Tibial nerve (tissue), 4 donors: ENCODE measurements at regions not wholly inside any gene's neighbourhood (a gene's known extent, or its start where the extent isn't known, plus 50 kb on each side); places are given as distances from the start of the nearest gene placed in this dataset.

Source experiments
- DNase-seq, 2 donors: peaks; one replicate each; pipeline ENCODE4 v3.0.0-alpha.2; 2019; ENCODE audit warnings: low spot score in 2 of 2
- H3K27ac ChIP-seq, 4 donors: fragments of 200-600 bp; sonication (generic) in 3 of 4; one replicate each; pipeline ENCODE4 v1.5.1; 2017 to 2019; ENCODE audit warnings: mild to moderate bottlenecking in 1 of 4
- H3K27me3 ChIP-seq, 2 donors: fragments of 200-600 bp; sonication (generic) in 1 of 2; one replicate each; pipeline versions ENCODE4 v1.5.1 to v1.6.0; 2017 to 2019
- H3K36me3 ChIP-seq, 3 donors: fragments of 200-600 bp; sonication (generic); one replicate each; pipeline ENCODE4 v1.5.1; 2018 to 2019
- H3K4me1 ChIP-seq, 4 donors: fragments of 200-600 bp; sonication (generic) in 3 of 4; one replicate each; pipeline ENCODE4 v1.5.1; 2017 to 2019
- H3K4me3 ChIP-seq, 4 donors: fragments of 200-600 bp; sonication (generic) in 3 of 4; one replicate each; pipeline ENCODE4 v1.5.1; 2017 to 2019; ENCODE audit warnings: mild to moderate bottlenecking in 1 of 4, moderate library complexity in 1 of 4
- H3K9me3 ChIP-seq, 4 donors: fragments of 200-600 bp; sonication (generic) in 3 of 4; one replicate each; pipeline ENCODE4 v1.5.1; 2017 to 2019
- CTCF ChIP-seq, 5 experiments: fragments of 200-600 bp in 3 of 5; fragments of 450-650 bp in 2 of 5; sonication (generic) in 3 of 5; IDR thresholded peaks; one replicate each; pipeline ENCODE4 v1.5.1; 2016 to 2019; ENCODE audit warnings: antibody characterized with exemption in 5 of 5, mild to moderate bottlenecking in 3 of 5, moderate library complexity in 2 of 5
- EP300 ChIP-seq, 2 donors: sonication (generic); formaldehyde crosslinking; IDR thresholded peaks; one replicate each; pipeline ENCODE4 v1.6.1; 2017; ENCODE audit warnings: antibody characterized with exemption in 2 of 2, mild to moderate bottlenecking in 1 of 2
- POLR2A ChIP-seq, 2 donors: fragments of 450-650 bp; IDR thresholded peaks; one replicate each; pipeline ENCODE4 v1.6.1; 2017; ENCODE audit warnings: antibody characterized with exemption in 2 of 2, mild to moderate bottlenecking in 2 of 2, moderate library complexity in 2 of 2
- WGBS, 2 donors: methylation state at CpG; one replicate each; pipeline ENCODE4 v1.1.5; 2018; 5-methylcytosine and 5-hydroxymethylcytosine counted together

GRCh38 chr4:129429581-129430320 lies 333.8 kb downstream of the C4orf33 start:
- 43 to 44% methylated on average over 2 of the region's 2 CpGs for WGBS, 2 donors
- no peak overlapping the region for H3K4me3 ChIP-seq
- no peaks in the 10 kb centered on the region for H3K27me3 ChIP-seq
- no peak overlapping the region for H3K27ac ChIP-seq
- no peaks in the 10 kb centered on the region for H3K4me1 ChIP-seq
- no peak for DNase-seq
- no peaks in the 10 kb centered on the region for H3K36me3 ChIP-seq
- H3K9me3 ChIP-seq: no peaks in the 10 kb centered on the region
- TF ChIP-seq POLR2A (IDR thresholded peaks at IDR 0.05): no peak
- no peak for TF ChIP-seq EP300 (IDR thresholded peaks at IDR 0.05)
- no peak for TF ChIP-seq CTCF (IDR thresholded peaks at IDR 0.05)

GRCh38 chr4:129437347-129437746 lies 341.4 kb downstream of the C4orf33 start:
- no peaks in the 10 kb centered on the region for H3K4me1 ChIP-seq
- H3K36me3 ChIP-seq: no peaks in the 10 kb centered on the region
- DNase-seq: no peak
- H3K9me3 ChIP-seq: no peaks in the 10 kb centered on the region
- H3K27me3 ChIP-seq: no peaks in the 10 kb centered on the region
- TF ChIP-seq POLR2A (IDR thresholded peaks at IDR 0.05) (no peak), CTCF (IDR thresholded peaks at IDR 0.05) (no peak), EP300 (IDR thresholded peaks at IDR 0.05) (no peak)
- no peak overlapping the region for H3K27ac ChIP-seq
- 94 to 95% methylated on average over 4 of the region's 4 CpGs for WGBS, 2 donors
- H3K4me3 ChIP-seq: no peak overlapping the region

- WGBS, 2 donors: 80 to 83% methylated on average over 4 of the region's 4 CpGs
- no peaks in the 10 kb centered on the region for H3K36me3 ChIP-seq
- no peaks in the 10 kb centered on the region for H3K9me3 ChIP-seq
- H3K4me3 ChIP-seq: no peak overlapping the region
- TF ChIP-seq CTCF (IDR thresholded peaks at IDR 0.05) (no peak), EP300 (IDR thresholded peaks at IDR 0.05) (no peak), POLR2A (IDR thresholded peaks at IDR 0.05) (no peak)
- no peaks in the 10 kb centered on the region for H3K4me1 ChIP-seq
- no peaks in the 10 kb centered on the region for H3K27me3 ChIP-seq
- no peak overlapping the region for H3K27ac ChIP-seq
- DNase-seq: no peak
Measured at GRCh38 chr4:129438456-129438981, 342.6 kb downstream of the C4orf33 start.

- Histone ChIP-seq H3K36me3 (no peaks in the 10 kb centered on the region), H3K9me3 (no peaks in the 10 kb centered on the region), H3K27ac (no peak overlapping the region), H3K27me3 (no peaks in the 10 kb centered on the region), H3K4me3 (no peak overlapping the region), H3K4me1 (no peaks in the 10 kb centered on the region)
- DNase-seq: no peak
- TF ChIP-seq EP300 (IDR thresholded peaks at IDR 0.05): no peak
- 40 to 92% methylated on average over 1 of the region's 1 CpG for WGBS, 2 donors
Measured at GRCh38 chr4:129446074-129446473, 350.1 kb downstream of the C4orf33 start.

- no peak for DNase-seq
- no peaks in the 10 kb centered on the region for H3K36me3 ChIP-seq
- H3K27me3 ChIP-seq: no peaks in the 10 kb centered on the region
- no peak overlapping the region for H3K27ac ChIP-seq
- no peaks in the 10 kb centered on the region for H3K4me1 ChIP-seq
- TF ChIP-seq CTCF (IDR thresholded peaks at IDR 0.05) (no peak), POLR2A (IDR thresholded peaks at IDR 0.05) (no peak), EP300 (IDR thresholded peaks at IDR 0.05) (no peak)
- whole genome bisulfite sequencing, 2 donors: 47 to 68% methylated on average over 4 of the region's 4 CpGs
- no peaks in the 10 kb centered on the region for H3K9me3 ChIP-seq
- no peak overlapping the region for H3K4me3 ChIP-seq
Measured at GRCh38 chr4:129453524-129454200, 357.7 kb downstream of the C4orf33 start.
